ENCODE measurements at regions not wholly inside any gene's neighbourhood (a gene's known extent, or its start where the extent isn't known, plus 50 kb on each side); places are given as distances from the start of the nearest gene placed in this dataset.

- in situ Hi-C loops (cut with HindIII; ENCODE audit: extremely low pct_ligation_motif_present, low pct_unique_long_range_greater_than_20kb) (no loop called here), intact Hi-C loops (cut with micrococcal nuclease; ENCODE audit: unreplicated experiment) (no loop called here)
- 42% methylated on average over 5 of the region's 9 CpGs for WGBS (ENCODE audit: low lambda C conversion rate)
- Histone ChIP-seq H4K20me1 (ENCODE audit: insufficient read depth, low read length) (no peaks in the 10 kb centered on the region), H3K27me3 (ENCODE audit: control insufficient read depth in 1 of 2, insufficient read depth in 2 of 2, low read length in 2 of 2) (peaks cover 7 to 50% of the 10 kb centered on the region in 2 experiments; a peak in 4 of 5 replicates), H3K4me2 (ENCODE audit: low read depth, low read length) (no peak overlapping the region), H2AFZ (ENCODE audit: low read length) (no peak overlapping the region), H3K79me2 (ENCODE audit: insufficient read depth, low read length) (no peaks in the 10 kb centered on the region), H3K4me3 (replicated peaks in 1 of 3; ENCODE audit: insufficient read depth in 1 of 3, low read depth in 2 of 3, low read length in 3 of 3) (no peak overlapping the region), H3K27ac (ENCODE audit: extremely low read length, insufficient read depth, low read length) (no peak overlapping the region), H3K9me3 (ENCODE audit: low read length) (no peaks in the 10 kb centered on the region), H3K36me3 (replicated peaks in 1 of 2; ENCODE audit: control insufficient read depth in 1 of 2, insufficient read depth in 2 of 2, low read length in 2 of 2) (no peaks in the 10 kb centered on the region), H3K9ac (ENCODE audit: insufficient read depth, low read depth, low read length) (no peak overlapping the region), H3K4me1 (ENCODE audit: insufficient read depth, low read length) (no peaks in the 10 kb centered on the region)
- FAIRE-seq: no peak
- TF ChIP-seq, protein P1, sequence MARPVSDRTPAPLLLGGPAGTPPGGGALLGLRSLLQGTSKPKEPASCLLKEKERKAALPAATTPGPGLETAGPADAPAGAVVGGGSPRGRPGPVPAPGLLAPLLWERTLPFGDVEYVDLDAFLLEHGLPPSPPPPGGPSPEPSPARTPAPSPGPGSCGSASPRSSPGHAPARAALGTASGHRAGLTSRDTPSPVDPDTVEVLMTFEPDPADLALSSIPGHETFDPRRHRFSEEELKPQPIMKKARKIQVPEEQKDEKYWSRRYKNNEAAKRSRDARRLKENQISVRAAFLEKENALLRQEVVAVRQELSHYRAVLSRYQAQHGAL (CRISPR knock-in tag; IDR thresholded peaks at IDR 0.05; ENCODE audit: not compliant biosample characterization): no peak
- no TSS peak for BruUV-seq (replicated peaks)
- no peak for ATAC-seq
- ChIA-PET CTCF (ENCODE audit: low intra/inter-chr PET ratio, low total read pairs) (no interaction called here), POLR2A (no interaction called here)
- no peak for DNase-seq (ENCODE audit: low spot score)
Observed at GRCh38 chr3:127078626-127079025, 95.7 kb downstream of the PLXNA1 start.

DNA sequence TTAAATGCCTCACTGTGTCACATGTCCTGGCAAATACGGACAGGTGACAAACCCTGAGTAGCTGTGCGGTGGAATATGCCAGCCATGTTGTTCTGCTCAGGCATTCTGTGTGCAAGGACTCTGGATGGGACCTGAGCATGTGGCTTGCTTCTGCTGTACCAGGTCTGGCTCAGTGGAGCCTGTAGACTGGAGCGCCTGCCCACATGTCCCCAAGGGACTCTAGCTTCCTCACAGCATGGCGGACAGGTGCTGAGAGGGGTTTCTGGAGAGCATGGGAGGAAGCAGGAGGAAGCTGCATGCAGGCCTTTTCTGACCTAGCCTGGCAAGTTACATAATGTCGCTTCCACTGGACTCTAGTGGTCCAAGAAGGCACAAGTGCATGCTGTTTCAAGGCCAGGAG is 96.3 kb downstream of the PLXNA1 start:
- no peak for DNase-seq (ENCODE audit: low spot score)
- Histone ChIP-seq H3K79me2 (ENCODE audit: insufficient read depth, low read length) (no peaks in the 10 kb centered on the region), H2AFZ (ENCODE audit: low read length) (no peak overlapping the region), H3K4me2 (ENCODE audit: low read depth, low read length) (no peak overlapping the region), H3K9ac (ENCODE audit: insufficient read depth, low read depth, low read length) (no peak overlapping the region), H3K4me1 (ENCODE audit: insufficient read depth, low read length) (no peaks in the 10 kb centered on the region), H3K9me3 (ENCODE audit: low read length) (no peaks in the 10 kb centered on the region), H4K20me1 (ENCODE audit: insufficient read depth, low read length) (no peaks in the 10 kb centered on the region), H3K27me3 (ENCODE audit: control insufficient read depth in 1 of 2, insufficient read depth in 2 of 2, low read length in 2 of 2) (peaks cover 7 to 53% of the 10 kb centered on the region in 2 experiments; a peak in 4 of 5 replicates), H3K4me3 (replicated peaks in 1 of 3; ENCODE audit: insufficient read depth in 1 of 3, low read depth in 2 of 3, low read length in 3 of 3) (no peak overlapping the region), H3K27ac (ENCODE audit: extremely low read length, insufficient read depth, low read length) (no peak overlapping the region), H3K36me3 (replicated peaks in 1 of 2; ENCODE audit: control insufficient read depth in 1 of 2, insufficient read depth in 2 of 2, low read length in 2 of 2) (no peaks in the 10 kb centered on the region)
- intact Hi-C loops (cut with micrococcal nuclease; ENCODE audit: unreplicated experiment): no loop called here
- ChIA-PET CTCF (ENCODE audit: low intra/inter-chr PET ratio, low total read pairs) (no interaction called here), POLR2A (no interaction called here)
- in situ Hi-C loops (cut with HindIII; ENCODE audit: extremely low pct_ligation_motif_present, low pct_unique_long_range_greater_than_20kb): no loop called here
- no peak for TF ChIP-seq ZFP82 (CRISPR knock-in tag; IDR thresholded peaks at IDR 0.05; ENCODE audit: borderline replicate concordance)
- TF ChIP-seq, protein P2, sequence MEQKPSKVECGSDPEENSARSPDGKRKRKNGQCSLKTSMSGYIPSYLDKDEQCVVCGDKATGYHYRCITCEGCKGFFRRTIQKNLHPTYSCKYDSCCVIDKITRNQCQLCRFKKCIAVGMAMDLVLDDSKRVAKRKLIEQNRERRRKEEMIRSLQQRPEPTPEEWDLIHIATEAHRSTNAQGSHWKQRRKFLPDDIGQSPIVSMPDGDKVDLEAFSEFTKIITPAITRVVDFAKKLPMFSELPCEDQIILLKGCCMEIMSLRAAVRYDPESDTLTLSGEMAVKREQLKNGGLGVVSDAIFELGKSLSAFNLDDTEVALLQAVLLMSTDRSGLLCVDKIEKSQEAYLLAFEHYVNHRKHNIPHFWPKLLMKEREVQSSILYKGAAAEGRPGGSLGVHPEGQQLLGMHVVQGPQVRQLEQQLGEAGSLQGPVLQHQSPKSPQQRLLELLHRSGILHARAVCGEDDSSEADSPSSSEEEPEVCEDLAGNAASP (CRISPR knock-in tag; IDR thresholded peaks at IDR 0.05; ENCODE audit: borderline replicate concordance): no peak
- no peak for TF ChIP-seq ATF5 (CRISPR knock-in tag; IDR thresholded peaks at IDR 0.05; ENCODE audit: low read depth)
- TF ChIP-seq THAP11 (CRISPR knock-in tag; IDR thresholded peaks at IDR 0.05): no peak
- no peak for TF ChIP-seq NCOA5 (CRISPR knock-in tag; IDR thresholded peaks at IDR 0.05)
- no peak for TF ChIP-seq ZNF574 (CRISPR knock-in tag; IDR thresholded peaks at IDR 0.05)
- no peak for TF ChIP-seq ARHGAP35 (CRISPR knock-in tag; IDR thresholded peaks at IDR 0.05; ENCODE audit: borderline replicate concordance)
- TF ChIP-seq SMAD1 (CRISPR knock-in tag; IDR thresholded peaks at IDR 0.05; ENCODE audit: borderline replicate concordance, low read depth): no peak
- TF ChIP-seq ZIK1 (CRISPR knock-in tag; IDR thresholded peaks at IDR 0.05; ENCODE audit: borderline replicate concordance, low read depth): no peak
- TF ChIP-seq MIXL1 (CRISPR knock-in tag; IDR thresholded peaks at IDR 0.05): no peak
- no peak for TF ChIP-seq PLSCR1 (CRISPR knock-in tag; IDR thresholded peaks at IDR 0.05; ENCODE audit: borderline replicate concordance)
- no peak for ATAC-seq
- FAIRE-seq: no peak
- WGBS (ENCODE audit: low lambda C conversion rate): 42% methylated on average over 4 of the region's 5 CpGs
- no TSS peak for BruUV-seq (replicated peaks)
